H7 (cell line): ENCODE measurements at regions not wholly inside any gene's neighbourhood (a gene's known extent, or its start where the extent isn't known, plus 50 kb on each side); places are given as distances from the start of the nearest gene placed in this dataset.

Source experiments
- DNase-seq: peaks from one replicate; pipeline ENCODE4 v3.0.0; 2012
- H3K27me3 ChIP-seq: 2 replicates; pipeline ENCODE4 v1.6.0; 2011; ENCODE audit warnings: mild to moderate bottlenecking, low read length; ENCODE audit not compliant: control insufficient read depth, insufficient read depth
- H3K36me3 ChIP-seq: replicated peaks from 2 replicates; pipeline ENCODE4 v1.5.1; 2011; ENCODE audit warnings: low read length; ENCODE audit not compliant: control insufficient read depth, insufficient read depth
- H3K4me3 ChIP-seq: 2 replicates; pipeline ENCODE4 v1.5.1; 2011; ENCODE audit warnings: low read depth, mild to moderate bottlenecking, control low read depth, low read length, moderate library complexity; ENCODE audit not compliant: insufficient read depth

GRCh38 chr4:123043793-123044425 lies 121.5 kb upstream of the NUDT6 start:
- no peak for DNase-seq
- Histone ChIP-seq H3K27me3 (no peaks in the 10 kb centered on the region), H3K36me3 (peaks cover 1% of the 10 kb centered on the region; the same call in 1 of the 2 replicates), H3K4me3 (no peak overlapping the region)

GRCh38 chr4:123046096-123046495 lies 123.7 kb upstream of the NUDT6 start:
- Histone ChIP-seq H3K4me3 (no peak overlapping the region), H3K27me3 (no peaks in the 10 kb centered on the region), H3K36me3 (peaks cover 1% of the 10 kb centered on the region; the same call in 1 of the 2 replicates)
- no peak for DNase-seq

- no peak overlapping the region for H3K4me3 ChIP-seq
- H3K36me3 ChIP-seq = peaks cover 1% of the 10 kb centered on the region
- H3K27me3 ChIP-seq = no peaks in the 10 kb centered on the region
- no peak for DNase-seq
Observed at GRCh38 chr4:123050018-123050417, 127.6 kb upstream of the NUDT6 start.

- H3K27me3 ChIP-seq = no peaks in the 10 kb centered on the region
- H3K4me3 ChIP-seq = no peak overlapping the region
- peaks cover 1% of the 10 kb centered on the region for H3K36me3 ChIP-seq
- no peak for DNase-seq
Observed at GRCh38 chr4:123052007-123052406, 129.6 kb upstream of the NUDT6 start.

GRCh38 chr4:123055943-123056342 lies 133.5 kb upstream of the NUDT6 start:
- Histone ChIP-seq H3K36me3 (peaks cover 1% of the 10 kb centered on the region), H3K4me3 (no peak overlapping the region), H3K27me3 (no peaks in the 10 kb centered on the region)
- DNase-seq = no peak

GRCh38 chr4:123060039-123060770 lies 137.8 kb upstream of the NUDT6 start:
- no peaks in the 10 kb centered on the region; the same call in 1 of the 2 replicates for H3K36me3 ChIP-seq
- H3K27me3 ChIP-seq = no peaks in the 10 kb centered on the region
- no peak overlapping the region for H3K4me3 ChIP-seq
- DNase-seq = no peak

- no peak for DNase-seq
- Histone ChIP-seq H3K36me3 (no peaks in the 10 kb centered on the region), H3K4me3 (no peak overlapping the region), H3K27me3 (no peaks in the 10 kb centered on the region)
Observed at GRCh38 chr4:123064390-123064789, 142.0 kb upstream of the NUDT6 start.

- no peak overlapping the region for H3K4me3 ChIP-seq
- DNase-seq = no peak
- no peaks in the 10 kb centered on the region for H3K36me3 ChIP-seq
- no peaks in the 10 kb centered on the region for H3K27me3 ChIP-seq
Observed at GRCh38 chr4:123068081-123068480, 145.7 kb upstream of the NUDT6 start.

- H3K4me3 ChIP-seq = no peak overlapping the region
- DNase-seq = no peak
- no peaks in the 10 kb centered on the region for H3K27me3 ChIP-seq
- H3K36me3 ChIP-seq = no peaks in the 10 kb centered on the region
Observed at GRCh38 chr4:123072060-123072459, 149.7 kb upstream of the NUDT6 start.

GRCh38 chr4:123073650-123074049 lies 151.3 kb upstream of the NUDT6 start:
- H3K27me3 ChIP-seq = no peaks in the 10 kb centered on the region
- DNase-seq = no peak
- H3K4me3 ChIP-seq = no peak overlapping the region
- H3K36me3 ChIP-seq = no peaks in the 10 kb centered on the region

GRCh38 chr4:123077330-123077729 lies 154.9 kb upstream of the NUDT6 start:
- DNase-seq = no peak
- Histone ChIP-seq H3K4me3 (no peak overlapping the region), H3K27me3 (no peaks in the 10 kb centered on the region), H3K36me3 (no peaks in the 10 kb centered on the region)

- no peak for DNase-seq
- no peak overlapping the region for H3K4me3 ChIP-seq
- H3K27me3 ChIP-seq = no peaks in the 10 kb centered on the region
- no peaks in the 10 kb centered on the region for H3K36me3 ChIP-seq
Observed at GRCh38 chr4:123081971-123082370, 159.6 kb upstream of the NUDT6 start.

GRCh38 chr4:123083646-123084045 lies 161.2 kb upstream of the NUDT6 start:
- Histone ChIP-seq H3K4me3 (no peak overlapping the region), H3K27me3 (no peaks in the 10 kb centered on the region), H3K36me3 (no peaks in the 10 kb centered on the region)
- DNase-seq = no peak

GRCh38 chr4:123088501-123088900 lies 166.1 kb upstream of the NUDT6 start:
- DNase-seq = no peak
- peaks cover 3% of the 10 kb centered on the region for H3K36me3 ChIP-seq
- no peak overlapping the region for H3K4me3 ChIP-seq

GRCh38 chr4:123090886-123091285 lies 168.5 kb upstream of the NUDT6 start:
- H3K36me3 ChIP-seq = peaks cover 3% of the 10 kb centered on the region
- H3K27me3 ChIP-seq = no peaks in the 10 kb centered on the region
- DNase-seq = no peak
- no peak overlapping the region for H3K4me3 ChIP-seq

More at GRCh38 chr4:123088501-123088900, 166.1 kb upstream of the NUDT6 start:
- no peaks in the 10 kb centered on the region for H3K27me3 ChIP-seq
